Spinal cord (tissue), 9 donors: ENCODE measurements at regions not wholly inside any gene's neighbourhood (a gene's known extent, or its start where the extent isn't known, plus 50 kb on each side); places are given as distances from the start of the nearest gene placed in this dataset.
"Not testable (repeated sequence)": the region's sequence is repeated elsewhere in the genome, so short reads cannot be mapped to it uniquely, and the experiment has no call there.

Experiments used
- DNase-seq, 6 donors: peaks; one replicate each; pipeline versions ENCODE4 v3.0.0 to v3.0.0-alpha.2; 2013 to 2015; ENCODE audit warnings: low spot score in 6 of 6, low read depth in 4 of 6
- H3K27ac ChIP-seq: one replicate; pipeline ENCODE4 v1.5.1; 2013; ENCODE audit warnings: low read depth, low read length, control low read depth
- H3K27me3 ChIP-seq: one replicate; pipeline ENCODE4 v1.6.1; 2013; ENCODE audit warnings: low read length; ENCODE audit not compliant: control insufficient read depth, insufficient read depth
- H3K36me3 ChIP-seq: one replicate; pipeline ENCODE4 v1.6.1; 2013; ENCODE audit warnings: low read length; ENCODE audit not compliant: control insufficient read depth, insufficient read depth
- H3K4me1 ChIP-seq: one replicate; pipeline ENCODE4 v1.6.1; 2013; ENCODE audit warnings: low read length; ENCODE audit not compliant: control insufficient read depth, insufficient read depth
- H3K4me3 ChIP-seq: one replicate; pipeline ENCODE4 v1.5.1; 2013; ENCODE audit warnings: low read depth, low read length, control low read depth
- H3K9me3 ChIP-seq: one replicate; pipeline ENCODE4 v1.6.1; 2013; ENCODE audit warnings: low read length; ENCODE audit not compliant: control insufficient read depth, insufficient read depth
- WGBS: methylation state at CpG from one replicate; pipeline ENCODE4 v1.1.5; 2013; ENCODE audit warnings: missing lambda C conversion rate; ENCODE audit not compliant: insufficient coverage; 5-methylcytosine and 5-hydroxymethylcytosine counted together
- donor health status: healthy.

- DNase-seq: no peak
- Histone ChIP-seq H3K27ac (no peak overlapping the region), H3K9me3 (peaks cover 2% of the 10 kb centered on the region), H3K4me1 (no peaks in the 10 kb centered on the region), H3K4me3 (no peak overlapping the region), H3K36me3 (no peaks in the 10 kb centered on the region), H3K27me3 (no peaks in the 10 kb centered on the region)
- no CpG with 5 or more reads among the region's 2 CpGs for WGBS
Observed at GRCh38 chr13:61275736-61276135, 139.9 kb downstream of the PCDH20 start.

- Histone ChIP-seq H3K4me1 (no peaks in the 10 kb centered on the region), H3K27me3 (no peaks in the 10 kb centered on the region), H3K4me3 (no peak overlapping the region), H3K27ac (no peak overlapping the region), H3K9me3 (peaks cover 2% of the 10 kb centered on the region), H3K36me3 (no peaks in the 10 kb centered on the region)
- DNase-seq: no peak
- 90% methylated on average over 3 of the region's 5 CpGs for WGBS
Observed at GRCh38 chr13:61275251-61275650, 140.4 kb downstream of the PCDH20 start.

DNA sequence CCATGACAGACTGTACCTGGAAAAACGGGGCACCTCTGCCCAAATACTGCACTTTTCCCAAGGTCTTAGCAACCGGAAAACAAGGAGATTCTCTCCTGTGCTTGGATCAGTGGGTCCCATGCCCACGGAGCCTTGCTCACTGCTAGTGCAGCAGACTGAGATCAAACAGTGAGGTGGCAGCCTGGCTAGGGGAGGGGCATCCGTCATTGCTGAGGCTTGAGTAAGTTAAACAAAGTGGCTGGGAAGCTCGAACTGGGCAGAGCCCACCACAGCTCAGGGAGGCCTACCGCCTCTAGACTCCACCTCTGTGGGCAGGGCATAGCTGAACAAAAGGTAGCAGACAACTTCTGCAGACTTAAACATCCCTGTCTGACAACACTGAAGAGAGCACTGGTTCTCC is 148.8 kb downstream of the PCDH20 start:
- not testable (repeated sequence) for H3K27ac ChIP-seq, H3K4me3 ChIP-seq, H3K27me3 ChIP-seq, DNase-seq, H3K9me3 ChIP-seq, H3K36me3 ChIP-seq, H3K4me1 ChIP-seq
- 94% methylated on average over 5 of the region's 6 CpGs for WGBS

- Histone ChIP-seq H3K36me3 (no peaks in the 10 kb centered on the region), H3K4me1 (no peaks in the 10 kb centered on the region), H3K4me3 (no peak overlapping the region), H3K27ac (no peak overlapping the region), H3K9me3 (no peaks in the 10 kb centered on the region), H3K27me3 (no peaks in the 10 kb centered on the region)
- WGBS: no CpG with 5 or more reads among the region's 4 CpGs
- DNase-seq: no peak
Observed at GRCh38 chr13:61261746-61262472, 153.7 kb downstream of the PCDH20 start.

GRCh38 chr13:61258185-61258584 is 157.5 kb downstream of the PCDH20 start:
- no peak overlapping the region for H3K4me3 ChIP-seq
- no peaks in the 10 kb centered on the region for H3K9me3 ChIP-seq
- no peak overlapping the region for H3K27ac ChIP-seq
- DNase-seq: no peak
- H3K27me3 ChIP-seq: no peaks in the 10 kb centered on the region
- H3K36me3 ChIP-seq: no peaks in the 10 kb centered on the region
- no peaks in the 10 kb centered on the region for H3K4me1 ChIP-seq

DNA sequence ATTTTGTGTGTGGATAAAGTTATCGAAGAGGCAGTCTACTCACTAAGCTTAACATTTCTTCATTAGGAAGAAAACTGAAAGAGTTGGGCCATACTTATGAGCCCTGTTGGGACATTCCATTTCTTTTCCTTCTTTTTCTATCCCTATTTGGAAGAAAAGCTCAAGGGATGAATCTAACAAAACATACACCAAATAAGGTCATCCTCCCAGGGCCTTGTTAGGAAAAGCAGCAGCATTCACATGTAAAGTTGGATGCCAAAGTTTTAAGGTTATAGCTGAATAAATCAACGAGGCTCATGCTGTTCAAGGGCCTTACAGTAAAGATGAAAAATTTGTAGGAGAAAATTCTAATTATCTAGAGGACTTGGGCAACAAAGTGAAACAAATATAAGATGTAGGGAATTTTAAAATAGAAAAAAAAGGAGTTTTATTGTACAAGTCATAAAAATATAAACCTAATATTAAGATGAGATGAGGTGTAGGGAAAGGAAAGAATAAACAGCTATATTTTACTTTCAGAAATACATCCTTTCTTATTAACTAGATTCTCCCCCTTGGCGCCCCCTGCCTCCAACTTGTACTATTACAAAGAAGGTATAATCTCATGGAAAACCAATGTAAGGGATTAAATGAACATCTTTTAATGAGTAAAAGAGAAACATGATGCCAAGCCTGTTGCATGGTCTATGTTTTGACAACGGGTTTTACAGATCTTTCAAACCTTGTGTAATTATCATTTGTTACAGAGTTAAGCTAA is 160.4 kb downstream of the PCDH20 start:
- H3K4me1 ChIP-seq: no peaks in the 10 kb centered on the region
- H3K36me3 ChIP-seq: no peaks in the 10 kb centered on the region
- DNase-seq: no peak
- no peaks in the 10 kb centered on the region for H3K9me3 ChIP-seq
- no CpG with 5 or more reads among the region's 4 CpGs for WGBS
- H3K4me3 ChIP-seq: no peak overlapping the region
- no peak overlapping the region for H3K27ac ChIP-seq
- H3K27me3 ChIP-seq: no peaks in the 10 kb centered on the region

GRCh38 chr13:61253105-61253877 is 162.4 kb downstream of the PCDH20 start:
- no peaks in the 10 kb centered on the region for H3K27me3 ChIP-seq
- H3K9me3 ChIP-seq: no peaks in the 10 kb centered on the region
- no peak overlapping the region for H3K4me3 ChIP-seq
- no peaks in the 10 kb centered on the region for H3K4me1 ChIP-seq
- H3K36me3 ChIP-seq: no peaks in the 10 kb centered on the region
- no peak overlapping the region for H3K27ac ChIP-seq
- 80% methylated on average over 1 of the region's 3 CpGs for WGBS
- DNase-seq: no peak

GRCh38 chr13:61252213-61252612 is 163.4 kb downstream of the PCDH20 start:
- no peak for DNase-seq

DNA sequence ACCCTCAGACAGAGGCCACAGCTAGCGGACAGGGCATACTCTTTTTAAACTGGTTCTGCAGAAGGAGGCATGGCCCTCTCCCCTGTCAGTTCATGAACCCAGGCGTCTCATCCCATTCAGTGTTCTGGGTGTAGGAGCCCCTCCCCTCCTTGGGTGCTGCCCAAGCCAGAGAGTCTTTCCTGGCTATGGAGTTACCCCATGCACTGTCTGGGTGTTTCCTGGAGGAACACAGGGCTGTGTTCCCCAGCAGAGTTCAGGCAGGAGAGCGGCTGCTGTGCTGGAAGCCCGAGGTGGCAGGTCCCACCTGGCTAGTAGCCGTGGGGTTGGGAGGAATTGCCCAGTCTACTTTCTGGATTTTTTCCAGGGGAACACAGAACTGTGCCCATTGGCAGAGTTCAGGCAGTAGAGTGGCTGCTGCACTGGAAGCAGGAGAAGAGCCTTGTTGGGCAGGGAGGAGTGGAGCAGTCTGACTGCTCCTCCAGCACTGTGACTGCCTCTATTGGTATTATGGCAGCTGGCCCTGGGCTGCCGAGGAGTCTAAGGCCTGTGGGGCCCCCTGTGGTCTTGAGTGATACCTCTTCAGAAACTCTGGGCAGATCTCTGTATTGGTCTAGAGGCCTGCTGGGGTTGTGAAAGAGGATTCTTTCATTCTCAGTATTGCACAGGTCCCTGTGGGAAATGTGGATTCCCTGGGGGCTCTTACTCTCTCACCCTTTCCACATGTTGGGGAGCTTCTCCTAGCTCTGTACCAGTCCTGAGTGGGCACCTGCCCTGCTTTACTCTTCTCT is 168.3 kb downstream of the PCDH20 start:
- H3K9me3 ChIP-seq: no peaks in the 10 kb centered on the region
- no peaks in the 10 kb centered on the region for H3K4me1 ChIP-seq
- no peak for DNase-seq
- H3K27me3 ChIP-seq: no peaks in the 10 kb centered on the region
- WGBS: 88% methylated on average over 6 of the region's 6 CpGs
- H3K36me3 ChIP-seq: no peaks in the 10 kb centered on the region
- no peak overlapping the region for H3K4me3 ChIP-seq
- H3K27ac ChIP-seq: no peak overlapping the region

More at GRCh38 chr13:61252213-61252612, 163.4 kb downstream of the PCDH20 start:
- no peaks in the 10 kb centered on the region for H3K27me3 ChIP-seq
- no peaks in the 10 kb centered on the region for H3K4me1 ChIP-seq
- H3K4me3 ChIP-seq: no peak overlapping the region
- H3K36me3 ChIP-seq: no peaks in the 10 kb centered on the region
- no peak overlapping the region for H3K27ac ChIP-seq
- H3K9me3 ChIP-seq: no peaks in the 10 kb centered on the region
